ENCODE measurements at regions not wholly inside any gene's neighbourhood (a gene's known extent, or its start where the extent isn't known, plus 50 kb on each side); places are given as distances from the start of the nearest gene placed in this dataset.
"Not testable (repeated sequence)": the region's sequence is repeated elsewhere in the genome, so short reads cannot be mapped to it uniquely, and the experiment has no call there.

DNA sequence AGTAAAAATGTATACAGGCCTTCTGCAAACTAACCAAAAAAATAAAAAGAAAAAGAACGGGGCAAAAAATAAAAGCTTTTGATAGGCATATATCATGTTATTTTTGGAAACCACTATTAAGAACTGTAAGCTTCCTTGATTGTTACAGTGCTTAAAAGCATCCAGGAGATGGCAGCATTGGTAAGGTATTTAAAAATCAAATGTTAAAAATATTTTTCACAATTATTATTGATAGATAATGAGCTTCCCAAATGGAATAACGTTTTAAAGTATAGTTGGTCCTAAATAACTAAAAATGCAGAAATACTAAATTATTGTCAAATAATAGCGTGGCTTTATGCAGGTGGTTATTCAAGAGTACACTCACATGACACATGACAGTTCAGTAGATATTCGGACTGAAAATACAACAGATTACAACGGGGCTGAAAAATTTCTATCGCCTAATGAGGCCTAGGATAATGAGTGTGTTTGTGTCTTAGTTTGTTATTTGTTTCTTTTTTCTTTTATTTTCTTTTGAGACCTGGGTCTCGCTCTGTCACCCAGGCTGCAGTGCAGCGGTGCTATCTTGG is 127.2 kb upstream of the ATF7IP start:
- POLR2A ChIA-PET = interaction anchor here (0.6 to 1.0 kb wide), 2 partner anchors 127 to 531 kb away, joined by 3 read pairs; partner anchors contain the start of gene ATF7IP
- CTCF ChIA-PET = interaction anchor here (0.8 to 3.1 kb wide), 53 partner anchors 11 to 757 kb away, joined by 3 to 18 read pairs (median 4); partner anchors contain the start of gene ATF7IP
- TF ChIP-seq, protein P1, sequence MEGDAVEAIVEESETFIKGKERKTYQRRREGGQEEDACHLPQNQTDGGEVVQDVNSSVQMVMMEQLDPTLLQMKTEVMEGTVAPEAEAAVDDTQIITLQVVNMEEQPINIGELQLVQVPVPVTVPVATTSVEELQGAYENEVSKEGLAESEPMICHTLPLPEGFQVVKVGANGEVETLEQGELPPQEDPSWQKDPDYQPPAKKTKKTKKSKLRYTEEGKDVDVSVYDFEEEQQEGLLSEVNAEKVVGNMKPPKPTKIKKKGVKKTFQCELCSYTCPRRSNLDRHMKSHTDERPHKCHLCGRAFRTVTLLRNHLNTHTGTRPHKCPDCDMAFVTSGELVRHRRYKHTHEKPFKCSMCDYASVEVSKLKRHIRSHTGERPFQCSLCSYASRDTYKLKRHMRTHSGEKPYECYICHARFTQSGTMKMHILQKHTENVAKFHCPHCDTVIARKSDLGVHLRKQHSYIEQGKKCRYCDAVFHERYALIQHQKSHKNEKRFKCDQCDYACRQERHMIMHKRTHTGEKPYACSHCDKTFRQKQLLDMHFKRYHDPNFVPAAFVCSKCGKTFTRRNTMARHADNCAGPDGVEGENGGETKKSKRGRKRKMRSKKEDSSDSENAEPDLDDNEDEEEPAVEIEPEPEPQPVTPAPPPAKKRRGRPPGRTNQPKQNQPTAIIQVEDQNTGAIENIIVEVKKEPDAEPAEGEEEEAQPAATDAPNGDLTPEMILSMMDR (IDR thresholded peaks at IDR 0.05; ENCODE audit: control extremely low read depth, extremely low read depth, low read depth, missing control alignments) = peak; percentile 57
- no peak for DNase-seq (ENCODE audit: extremely low spot score)

DNA sequence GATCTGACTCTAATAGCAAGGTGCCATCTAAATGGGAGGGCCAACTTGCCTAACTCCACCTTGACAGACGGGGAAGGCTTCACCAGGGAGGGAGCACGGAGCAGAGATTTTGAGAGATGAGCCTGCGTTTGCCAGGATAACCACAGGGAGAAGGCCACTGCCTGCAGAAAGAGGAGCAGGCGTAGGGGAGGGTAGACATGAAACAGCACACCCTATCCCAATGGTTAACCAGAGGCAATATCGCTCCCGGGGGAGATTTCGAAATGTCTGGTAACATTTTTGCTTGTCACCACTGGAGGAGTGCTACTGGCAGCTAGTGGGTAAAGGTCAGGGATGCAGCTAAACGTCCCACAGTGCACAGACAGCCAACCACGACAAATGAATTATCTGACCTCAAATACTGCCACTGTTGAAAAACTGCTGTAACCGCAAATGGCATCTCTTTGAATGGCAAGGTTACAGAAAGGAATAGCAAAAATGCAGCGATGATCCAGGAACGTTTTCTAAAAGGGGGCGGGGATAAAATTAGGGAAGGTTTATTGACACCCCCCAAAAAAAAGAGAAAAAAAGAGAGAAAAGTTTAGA is 126.0 kb upstream of the ATF7IP start:
- DNase-seq (ENCODE audit: extremely low spot score) = peak; percentile 47
- TF ChIP-seq, protein P1 (IDR thresholded peaks at IDR 0.05; ENCODE audit: control extremely low read depth, extremely low read depth, low read depth, missing control alignments) = no peak
- CTCF ChIA-PET = interaction anchor here (0.6 to 3.1 kb wide), 21 partner anchors 10 to 427 kb away, joined by 3 to 18 read pairs (median 4); no protein-coding TSS in a partner anchor
- POLR2A ChIA-PET = no interaction called here

DNA sequence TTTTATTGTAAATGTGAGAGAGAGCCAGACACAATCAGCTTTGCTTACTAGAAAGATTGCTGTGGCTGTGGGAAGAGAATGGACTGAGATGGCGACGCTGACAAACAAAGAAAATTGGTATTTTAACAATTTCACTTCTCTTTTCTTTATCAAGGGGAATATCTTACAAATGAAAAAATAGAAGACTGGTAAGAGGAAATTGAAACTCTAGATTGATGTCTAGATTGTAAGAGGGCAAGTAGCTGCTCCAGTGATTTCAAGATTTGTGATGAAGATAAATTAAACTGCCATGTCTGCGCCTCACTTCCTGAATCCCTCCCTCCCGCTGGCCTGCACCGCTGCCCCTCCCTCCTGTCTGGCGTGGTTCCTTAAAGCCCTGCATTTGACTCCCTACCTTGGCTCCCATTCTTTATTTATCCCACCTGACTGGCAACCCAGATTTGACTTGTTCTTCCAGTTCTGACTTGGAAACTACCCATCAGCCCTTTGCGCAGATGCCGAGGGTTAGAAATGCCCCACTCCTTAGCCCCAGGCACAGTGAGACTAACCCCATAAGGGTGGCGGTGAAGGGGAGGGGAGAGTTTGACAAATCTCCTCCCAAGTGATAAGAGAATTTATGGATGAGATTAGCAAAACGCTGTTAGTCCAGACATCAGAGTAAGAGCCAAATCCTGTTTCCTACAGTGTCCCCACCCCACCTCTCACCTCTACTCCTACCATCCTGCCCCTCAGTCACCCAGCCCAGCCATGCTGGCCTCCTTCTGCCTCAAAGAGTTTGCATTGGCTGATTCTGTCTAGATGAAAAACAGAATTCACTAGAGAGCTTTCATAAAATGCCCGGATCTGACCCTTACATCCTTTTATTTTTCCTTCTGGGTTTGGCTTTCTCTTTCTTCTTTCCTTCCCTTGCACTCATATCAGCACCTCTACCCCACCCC is 125.3 kb upstream of the ATF7IP start:
- ChIA-PET POLR2A (no interaction called here), CTCF (interaction anchor here (0.6 to 3.1 kb wide), 11 partner anchors 9 to 373 kb away, joined by 3 to 17 read pairs (median 4); partner anchors contain the start of gene ATF7IP)
- TF ChIP-seq, protein P1 (IDR thresholded peaks at IDR 0.05; ENCODE audit: control extremely low read depth, extremely low read depth, low read depth, missing control alignments) = no peak
- DNase-seq (ENCODE audit: extremely low spot score) = peak; percentile 50

DNA sequence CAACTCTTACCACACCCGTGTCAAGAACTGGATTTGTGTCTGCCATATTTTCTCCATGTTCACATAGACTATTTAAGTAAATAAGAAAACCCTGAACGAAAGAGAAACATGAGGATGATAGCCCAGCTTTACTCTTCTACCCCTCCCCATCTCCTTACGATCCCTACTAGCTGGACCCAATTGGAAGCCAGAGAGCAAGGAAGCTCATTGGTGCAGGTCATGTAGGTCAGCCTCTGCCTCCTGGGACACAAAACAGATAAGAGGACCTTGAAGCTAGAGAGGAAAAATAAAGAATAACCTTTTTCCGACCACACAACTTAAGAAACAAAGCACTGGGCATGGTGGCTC is 124.6 kb upstream of the ATF7IP start:
- TF ChIP-seq, protein P1 (IDR thresholded peaks at IDR 0.05; ENCODE audit: control extremely low read depth, extremely low read depth, low read depth, missing control alignments) = peak; percentile 1
- DNase-seq (ENCODE audit: extremely low spot score) = no peak
- ChIA-PET CTCF (interaction anchor here (1.4 to 1.9 kb wide), 5 partner anchors 12 to 161 kb away, joined by 3 to 8 read pairs (median 4); partner anchors contain the start of gene ATF7IP), POLR2A (no interaction called here)

DNA sequence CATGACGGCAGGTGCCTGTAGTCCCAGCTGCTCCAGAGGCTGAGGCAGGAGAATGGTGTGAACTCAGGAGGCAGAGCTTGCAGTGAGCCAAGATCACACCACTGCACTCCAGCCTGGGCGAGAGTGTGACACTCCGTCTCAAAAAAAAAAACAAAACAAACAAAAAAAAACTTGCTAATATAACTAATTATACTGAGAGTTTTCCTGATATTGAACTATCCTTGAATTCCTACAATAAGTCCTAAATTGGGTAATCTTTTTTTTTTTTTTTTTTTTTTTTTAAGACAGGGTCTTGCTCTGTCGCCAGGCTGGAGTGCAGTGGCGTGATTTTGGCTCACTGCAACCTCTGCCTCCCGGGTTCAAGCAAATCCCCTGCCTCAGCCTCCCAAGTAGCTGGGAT is 122.7 kb upstream of the ATF7IP start:
- CTCF ChIA-PET; POLR2A ChIA-PET; DNase-seq (ENCODE audit: extremely low spot score): not testable (repeated sequence)

DNA sequence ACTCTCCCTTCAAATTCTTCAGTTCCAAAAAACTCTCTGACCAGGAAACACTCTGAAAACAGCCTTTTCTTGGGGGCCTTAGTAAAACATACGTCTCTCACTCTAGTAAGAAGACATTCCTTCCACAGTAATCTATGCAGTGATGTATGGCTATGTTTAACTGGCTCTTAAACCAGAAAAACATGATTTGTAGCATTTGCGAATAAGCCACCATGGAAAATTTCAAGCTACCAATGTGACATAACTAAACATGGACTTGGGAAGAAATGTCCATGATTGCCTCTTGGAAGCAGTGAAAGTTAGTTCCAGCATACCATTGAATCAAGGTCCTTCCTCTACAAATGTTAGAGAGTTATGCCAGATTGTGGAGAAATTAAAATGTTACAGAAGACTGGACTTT is 121.5 kb upstream of the ATF7IP start:
- ChIA-PET POLR2A (no interaction called here), CTCF (interaction anchor here (1.0 kb wide), 1 partner anchor 16 kb away, joined by 3 read pairs; no protein-coding TSS in a partner anchor)
- TF ChIP-seq, protein P1 (IDR thresholded peaks at IDR 0.05; ENCODE audit: control extremely low read depth, extremely low read depth, low read depth, missing control alignments) = no peak
- no peak for DNase-seq (ENCODE audit: extremely low spot score)

Measured in GM10248 (cell line).